ENCODE measurements at regions not wholly inside any gene's neighbourhood (a gene's known extent, or its start where the extent isn't known, plus 50 kb on each side); places are given as distances from the start of the nearest gene placed in this dataset.

DNA sequence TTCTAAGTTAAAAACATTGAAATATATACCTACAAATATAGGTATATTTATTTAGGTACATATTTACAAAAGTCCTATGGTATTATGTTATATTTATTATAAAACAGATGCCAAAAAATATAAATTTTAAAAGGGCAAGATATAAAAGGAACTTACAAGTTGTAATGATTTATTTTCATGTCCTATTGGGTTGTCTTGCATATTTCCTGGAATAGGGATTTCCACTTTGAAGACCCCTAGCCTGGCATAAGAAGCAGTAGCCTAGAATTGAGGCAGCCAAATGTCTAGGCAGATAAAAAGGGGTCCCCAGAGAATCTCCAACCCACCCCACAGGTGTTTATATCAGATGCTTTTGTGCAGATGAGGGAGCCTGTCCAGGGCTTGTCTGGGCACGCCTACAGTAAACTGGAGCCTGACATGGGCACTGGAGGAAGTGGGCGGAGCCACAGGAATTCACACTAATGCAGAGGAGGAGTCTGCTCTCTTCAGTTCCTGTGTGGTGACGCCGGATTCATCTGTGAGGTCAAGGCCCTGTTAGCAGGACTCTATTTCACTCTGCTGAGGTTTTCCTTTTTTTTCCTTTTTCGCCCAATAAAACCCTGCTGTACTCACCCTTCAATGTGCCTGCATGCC lies 1088.9 kb upstream of the PIK3C3 start:
- peak; percentile 9 for DNase-seq

DNA sequence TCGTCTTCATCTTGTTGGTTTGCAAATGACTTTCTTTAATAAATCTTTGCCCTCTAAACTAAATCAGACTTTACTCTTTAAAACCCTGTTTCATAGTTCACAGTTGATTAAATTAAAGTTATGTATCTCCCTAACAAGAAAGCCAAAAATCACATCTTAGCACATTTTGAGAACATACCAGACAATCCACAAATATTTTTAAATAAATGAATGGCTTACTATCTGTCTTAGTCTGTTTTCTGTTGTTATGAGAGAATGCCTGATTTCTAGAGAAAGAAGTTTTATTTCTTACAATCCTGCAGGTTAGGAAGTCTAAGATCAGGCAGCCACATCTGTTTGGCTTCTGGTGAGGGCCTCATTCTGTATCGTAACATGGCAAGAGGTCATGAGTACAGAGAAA lies 1090.2 kb upstream of the PIK3C3 start:
- no peak for DNase-seq

DNA sequence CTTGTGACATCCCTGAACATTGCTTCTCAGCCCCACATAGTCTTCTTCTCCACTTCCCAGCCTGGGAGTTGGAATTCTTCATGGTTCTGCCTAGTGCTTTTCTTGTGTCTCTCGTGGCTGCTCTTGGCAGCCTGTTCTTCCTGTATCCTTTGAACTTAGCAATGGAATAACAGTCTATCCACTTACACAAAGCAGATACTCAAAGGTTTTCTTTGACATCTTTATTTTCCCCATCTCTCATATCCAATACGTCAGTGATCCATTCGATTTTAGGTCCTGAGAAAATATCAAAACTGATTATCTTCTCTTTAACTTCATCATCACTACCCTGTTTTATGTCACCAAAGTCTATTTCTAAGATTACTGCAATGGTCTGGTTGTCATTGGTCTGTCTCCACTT lies 1091.2 kb upstream of the PIK3C3 start:
- no peak for DNase-seq

DNA sequence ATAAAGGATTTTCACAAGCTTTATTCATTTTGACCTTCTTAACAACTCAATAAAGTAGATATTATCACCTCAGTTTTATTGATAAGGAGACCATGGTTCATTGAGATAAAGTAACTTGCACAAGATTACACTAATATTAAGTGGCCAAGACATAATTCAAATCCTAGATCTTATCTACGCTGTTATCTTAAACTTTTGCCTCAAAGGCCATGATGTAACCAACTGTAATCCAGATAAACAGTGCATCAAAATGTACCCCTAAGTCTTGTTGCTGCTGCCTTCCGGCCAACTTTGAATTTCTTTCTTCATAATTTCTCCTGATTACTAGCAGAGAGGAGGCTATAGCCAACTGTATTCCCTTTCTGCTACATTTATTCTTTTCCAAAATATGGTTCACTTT lies 1094.8 kb upstream of the PIK3C3 start:
- DNase-seq: peak; percentile 1

DNA sequence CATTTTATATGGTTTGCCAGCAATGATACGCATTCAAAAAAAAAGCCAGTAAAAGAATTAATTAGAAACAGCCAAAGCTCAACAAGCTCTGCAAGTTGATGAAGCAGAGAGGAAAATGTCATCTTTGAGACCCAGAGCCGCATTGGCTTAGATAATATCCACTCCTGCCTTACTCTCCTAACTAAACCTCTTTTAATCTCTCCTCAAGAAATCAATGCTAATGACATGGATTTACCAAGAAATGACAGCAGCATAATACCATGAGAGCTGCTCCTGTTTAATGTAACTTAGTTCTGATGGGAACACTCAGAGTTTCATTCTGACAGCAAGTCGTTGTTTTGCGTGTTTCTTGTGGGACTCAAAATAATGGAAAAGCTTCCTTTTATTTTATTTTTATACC lies 1099.4 kb upstream of the PIK3C3 start:
- DNase-seq: no peak

GRCh38 chr18:40852406-40852805 lies 1102.6 kb upstream of the PIK3C3 start:
- no peak for DNase-seq

DNA sequence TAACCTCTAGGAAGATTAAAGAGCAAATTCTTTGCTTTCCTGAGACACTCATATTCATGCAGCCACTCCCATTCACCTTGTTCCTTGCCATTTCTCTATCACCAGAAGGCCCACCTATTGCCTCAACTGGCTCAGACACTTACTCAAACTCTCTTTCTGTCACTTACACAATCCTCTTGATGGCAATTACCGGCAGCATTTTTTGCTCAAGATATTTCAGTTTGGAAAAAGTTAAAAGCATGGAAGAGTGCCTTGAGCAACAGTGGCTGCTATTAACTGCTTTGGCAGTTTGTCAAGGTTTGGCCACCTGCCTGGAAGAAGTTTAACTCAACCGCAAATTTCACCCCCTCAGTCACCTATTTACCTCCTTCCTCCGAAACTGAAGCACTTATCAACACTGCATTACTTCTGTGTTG lies 1104.0 kb upstream of the PIK3C3 start:
- no peak for DNase-seq

DNA sequence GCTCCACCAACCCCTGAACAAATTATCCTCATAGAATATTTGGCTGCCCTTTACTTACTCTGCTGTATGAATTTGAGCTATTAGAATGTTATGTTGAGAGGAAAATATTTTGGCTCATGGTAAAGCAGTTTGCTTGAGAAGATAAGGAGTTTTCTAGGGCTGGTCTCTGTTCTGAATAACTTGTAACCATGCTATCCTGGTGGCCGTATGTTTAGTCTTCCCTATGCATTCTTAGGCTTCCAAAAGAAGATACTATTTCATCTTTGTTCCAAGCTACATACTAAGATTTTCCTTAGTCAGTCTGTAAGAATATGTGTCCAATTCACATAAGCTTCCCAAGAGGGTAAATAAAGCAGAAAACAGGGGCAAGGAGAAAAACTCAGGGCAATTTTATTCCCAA lies 1105.1 kb upstream of the PIK3C3 start:
- no peak for DNase-seq

GRCh38 chr18:40841467-40841866 lies 1113.6 kb upstream of the PIK3C3 start:
- no peak for DNase-seq

- DNase-seq: no peak
These were observed 1114.0 kb upstream of the PIK3C3 start for GRCh38 chr18:40841063-40841462.

DNA sequence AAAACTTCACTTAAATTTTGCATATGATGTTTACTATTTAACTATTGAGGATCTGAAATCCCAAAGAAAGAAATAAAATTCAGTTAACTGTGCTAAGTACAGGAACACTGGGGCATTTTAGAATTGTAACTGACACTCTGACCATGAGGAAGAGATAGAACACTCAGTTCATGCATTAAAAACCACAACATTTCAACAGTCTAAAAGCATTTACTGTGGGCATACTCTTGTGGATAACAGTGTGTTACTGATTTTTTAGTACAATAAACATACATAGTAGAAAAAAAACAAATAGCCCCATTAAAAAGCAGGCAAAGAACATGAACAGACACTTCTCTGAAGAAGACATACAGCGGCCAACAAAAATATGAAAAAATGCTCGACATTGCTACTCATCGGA lies 1122.7 kb upstream of the PIK3C3 start:
- DNase-seq: no peak

GRCh38 chr18:40824291-40824690 lies 1130.7 kb upstream of the PIK3C3 start:
- no peak for DNase-seq

DNA sequence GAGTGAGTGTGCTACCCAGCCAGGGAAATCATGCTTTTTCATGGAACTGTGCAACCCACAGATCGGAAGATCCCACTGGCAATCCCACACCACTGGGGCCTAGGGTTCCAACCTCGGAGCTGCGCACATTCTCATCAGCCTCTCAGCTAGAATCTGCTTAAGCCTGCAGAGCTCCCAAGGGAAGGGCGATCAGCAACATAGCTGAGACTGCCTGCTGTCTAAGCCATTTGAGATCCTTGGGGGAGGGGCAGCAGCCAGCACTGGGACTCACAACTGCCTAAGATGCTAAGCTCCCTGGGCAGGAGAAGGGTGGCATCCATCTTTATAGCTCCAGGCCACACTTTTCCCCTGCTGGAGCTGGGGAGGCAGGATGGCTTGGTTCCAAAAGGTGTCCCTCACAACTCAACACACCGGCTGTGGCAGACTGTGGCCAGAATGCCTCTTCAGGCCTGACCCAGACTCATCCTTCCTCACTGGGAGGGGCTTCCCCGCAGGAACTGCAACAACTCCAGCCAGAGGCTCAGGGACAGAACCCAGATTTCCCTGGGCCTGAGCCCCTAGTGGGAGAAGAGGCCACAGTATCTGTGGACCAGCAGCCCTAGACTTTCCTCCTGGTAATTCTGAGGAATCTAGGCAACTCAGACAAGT lies 1133.3 kb upstream of the PIK3C3 start:
- DNase-seq: no peak

DNA sequence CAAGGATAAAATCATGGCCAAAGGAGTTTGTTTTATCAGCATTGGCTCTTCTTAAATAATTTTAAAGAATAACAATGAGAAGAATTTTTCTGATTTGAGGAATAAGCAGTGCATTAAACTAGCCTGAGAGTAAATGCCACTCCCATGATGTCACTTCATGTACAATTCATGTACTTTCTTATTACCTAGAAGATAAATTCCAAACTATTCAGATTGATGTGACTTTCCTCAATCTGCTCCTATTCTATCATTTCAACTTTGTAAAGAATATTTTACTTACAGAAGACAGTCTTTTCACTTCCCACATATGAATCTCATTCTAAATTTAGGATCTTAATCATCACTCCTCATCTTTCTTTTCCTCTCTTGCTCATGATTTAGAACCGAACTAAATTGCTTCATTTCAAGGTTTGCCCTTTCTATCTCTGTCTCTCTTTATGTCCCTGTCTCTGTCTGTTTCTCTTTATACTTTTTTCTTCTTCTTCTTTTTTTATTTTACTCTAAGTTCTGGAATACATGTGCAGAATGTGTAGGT lies 1142.0 kb upstream of the PIK3C3 start:
- no peak for DNase-seq

DNA sequence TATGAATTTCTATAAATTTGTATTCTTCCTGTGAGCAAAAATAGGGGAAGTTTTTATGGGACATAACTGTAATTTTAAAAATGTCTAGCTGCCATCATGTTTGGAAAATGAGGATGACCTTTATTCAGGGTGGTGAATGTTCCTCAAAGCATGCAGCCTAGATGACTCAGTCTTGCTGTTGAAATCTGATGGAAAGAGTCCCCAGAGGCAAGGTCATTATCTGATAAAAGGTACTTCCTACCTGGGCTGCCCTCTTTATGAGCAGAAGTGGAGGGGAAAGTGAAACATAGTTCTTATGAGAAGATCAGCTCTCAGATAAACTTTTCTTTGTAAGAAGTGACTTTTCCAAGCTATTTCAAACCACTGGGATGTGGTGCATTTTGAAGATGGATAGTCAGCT lies 1144.7 kb upstream of the PIK3C3 start:
- DNase-seq: no peak

- no peak for DNase-seq
These were observed 1165.7 kb upstream of the PIK3C3 start for GRCh38 chr18:40789286-40789685.

GRCh38 chr18:40782453-40783130 lies 1172.4 kb upstream of the PIK3C3 start:
- no peak for DNase-seq

DNA sequence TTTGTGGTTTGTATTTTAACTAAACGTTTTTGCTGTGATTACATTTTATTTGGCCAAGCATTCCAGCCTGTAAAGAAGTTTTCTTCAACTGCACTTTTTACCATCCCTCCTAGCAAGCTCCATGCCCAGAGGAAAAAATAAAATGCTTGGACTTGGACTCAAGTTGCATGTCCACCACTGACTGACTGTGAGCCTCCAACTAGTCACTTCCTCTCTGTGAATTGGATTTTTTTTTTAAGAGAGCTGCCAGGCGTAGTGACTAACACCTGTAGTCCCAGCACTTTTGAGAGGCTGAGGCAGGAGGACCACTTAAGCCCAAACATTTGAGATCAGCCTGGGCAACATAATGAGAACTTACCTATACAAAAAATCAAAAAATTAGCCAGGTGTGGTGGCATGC lies 1185.2 kb upstream of the PIK3C3 start:
- DNase-seq: no peak

- DNase-seq: no peak
These were observed 1194.8 kb upstream of the PIK3C3 start for GRCh38 chr18:40760251-40760650.

- no peak for DNase-seq
These were observed 1200.6 kb upstream of the PIK3C3 start for GRCh38 chr18:40754477-40754876.

DNA sequence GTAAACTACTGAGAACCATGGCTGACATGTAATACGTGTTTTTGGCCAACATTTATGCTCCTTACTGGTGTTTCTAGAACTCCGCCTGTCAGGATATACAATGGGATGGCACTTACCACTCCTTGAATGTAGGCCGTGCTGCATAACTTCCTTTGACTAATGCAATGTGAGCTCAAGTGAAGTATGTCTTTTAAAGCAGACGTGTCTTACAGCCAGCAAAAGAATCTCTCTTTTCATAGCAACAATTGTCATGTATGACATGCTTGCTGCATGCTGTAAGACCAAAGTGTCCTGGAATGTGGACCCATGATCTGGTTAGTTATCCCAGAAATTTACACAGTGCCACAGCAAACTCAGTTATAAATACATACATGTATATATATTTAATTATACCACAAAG lies 1202.7 kb upstream of the PIK3C3 start:
- no peak for DNase-seq

DNA sequence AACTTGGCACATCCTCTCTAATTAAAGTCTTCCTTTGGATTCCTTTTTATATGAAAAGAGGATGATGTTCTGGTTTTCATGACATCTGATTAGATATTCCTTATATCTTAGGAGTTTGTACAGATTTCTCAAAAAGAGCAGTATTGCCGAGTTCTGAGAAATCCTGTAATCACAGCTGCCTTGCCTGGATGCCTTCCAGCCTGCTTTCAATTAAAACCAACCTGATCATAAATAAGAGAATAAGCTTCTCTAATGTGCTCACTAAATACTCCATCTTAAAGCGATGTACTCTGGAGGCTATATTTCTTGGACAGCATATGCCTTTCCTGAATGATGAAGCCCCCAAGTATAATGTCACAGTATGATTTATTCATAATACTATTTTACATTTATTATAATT lies 1203.8 kb upstream of the PIK3C3 start:
- no peak for DNase-seq

DNA sequence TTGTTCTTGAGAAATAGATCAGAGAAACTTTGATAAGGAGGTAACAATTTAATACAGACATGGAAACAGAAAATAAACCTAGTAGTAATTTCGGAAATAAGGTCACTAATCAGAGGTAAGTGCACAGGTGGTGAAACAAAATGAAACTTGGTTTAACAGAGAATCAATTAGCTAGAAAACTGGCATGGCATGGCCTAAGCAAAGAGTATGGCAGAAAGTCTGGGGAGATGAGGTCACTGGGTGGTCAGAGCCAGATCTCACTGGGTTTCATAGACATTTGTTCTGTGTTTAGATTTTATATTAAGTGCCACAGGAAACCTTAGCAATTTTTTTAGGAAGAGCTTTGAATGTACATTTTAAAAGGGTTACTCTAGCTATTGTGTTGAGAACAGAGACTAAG lies 1216.0 kb upstream of the PIK3C3 start:
- no peak for DNase-seq

GRCh38 chr18:40738321-40738880 lies 1216.6 kb upstream of the PIK3C3 start:
- no peak for DNase-seq
